ENCODE measurements at regions not wholly inside any gene's neighbourhood (a gene's known extent, or its start where the extent isn't known, plus 50 kb on each side); places are given as distances from the start of the nearest gene placed in this dataset.

- no peaks in the 10 kb centered on the region for H3K36me3 ChIP-seq (ENCODE audit: low read depth)
- H3K9me3 ChIP-seq (ENCODE audit: severe bottlenecking) = no peaks in the 10 kb centered on the region
- ATAC-seq (ENCODE audit: low read depth) (no peak), DNase-seq (ENCODE audit: low spot score) (no peak)
- H3K4me3 ChIP-seq (ENCODE audit: severe bottlenecking) = no peak overlapping the region
- no peaks in the 10 kb centered on the region for H3K4me1 ChIP-seq (ENCODE audit: insufficient read depth, poor library complexity, severe bottlenecking)
- H3K27ac ChIP-seq (ENCODE audit: poor library complexity, severe bottlenecking) = no peak overlapping the region
- TF ChIP-seq, protein P1, sequence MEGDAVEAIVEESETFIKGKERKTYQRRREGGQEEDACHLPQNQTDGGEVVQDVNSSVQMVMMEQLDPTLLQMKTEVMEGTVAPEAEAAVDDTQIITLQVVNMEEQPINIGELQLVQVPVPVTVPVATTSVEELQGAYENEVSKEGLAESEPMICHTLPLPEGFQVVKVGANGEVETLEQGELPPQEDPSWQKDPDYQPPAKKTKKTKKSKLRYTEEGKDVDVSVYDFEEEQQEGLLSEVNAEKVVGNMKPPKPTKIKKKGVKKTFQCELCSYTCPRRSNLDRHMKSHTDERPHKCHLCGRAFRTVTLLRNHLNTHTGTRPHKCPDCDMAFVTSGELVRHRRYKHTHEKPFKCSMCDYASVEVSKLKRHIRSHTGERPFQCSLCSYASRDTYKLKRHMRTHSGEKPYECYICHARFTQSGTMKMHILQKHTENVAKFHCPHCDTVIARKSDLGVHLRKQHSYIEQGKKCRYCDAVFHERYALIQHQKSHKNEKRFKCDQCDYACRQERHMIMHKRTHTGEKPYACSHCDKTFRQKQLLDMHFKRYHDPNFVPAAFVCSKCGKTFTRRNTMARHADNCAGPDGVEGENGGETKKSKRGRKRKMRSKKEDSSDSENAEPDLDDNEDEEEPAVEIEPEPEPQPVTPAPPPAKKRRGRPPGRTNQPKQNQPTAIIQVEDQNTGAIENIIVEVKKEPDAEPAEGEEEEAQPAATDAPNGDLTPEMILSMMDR (IDR thresholded peaks at IDR 0.05; ENCODE audit: poor library complexity, severe bottlenecking) = no peak
- H3K27me3 ChIP-seq (ENCODE audit: insufficient read depth, poor library complexity, severe bottlenecking) = no peaks in the 10 kb centered on the region
Observed at GRCh38 chr2:195601361-195601760, 55.7 kb upstream of the SLC39A10 start.

DNA sequence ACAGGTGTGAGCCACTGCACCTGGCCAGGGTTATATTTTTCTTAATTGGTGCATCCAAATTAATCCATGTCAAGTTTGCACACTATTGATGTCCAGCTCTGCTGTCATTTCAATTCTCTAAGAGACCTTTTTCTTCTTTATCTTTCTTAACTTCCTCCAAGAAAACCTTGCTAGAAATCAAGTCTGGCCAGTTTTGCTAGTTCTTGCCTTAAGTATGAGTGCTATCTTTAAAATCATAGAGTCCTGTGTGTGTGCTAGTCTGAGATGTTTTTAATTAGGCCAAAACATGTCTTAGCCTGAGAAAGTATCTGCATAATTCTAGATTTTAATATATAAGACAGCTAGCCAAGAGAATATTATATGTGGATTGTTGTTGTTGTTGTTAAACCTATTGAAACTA lies 56.2 kb upstream of the SLC39A10 start:
- H3K36me3 ChIP-seq (ENCODE audit: low read depth) = no peaks in the 10 kb centered on the region
- no peaks in the 10 kb centered on the region for H3K4me1 ChIP-seq (ENCODE audit: insufficient read depth, poor library complexity, severe bottlenecking)
- no peaks in the 10 kb centered on the region for H3K27me3 ChIP-seq (ENCODE audit: insufficient read depth, poor library complexity, severe bottlenecking)
- DNase-seq (ENCODE audit: low spot score) (no peak), ATAC-seq (ENCODE audit: low read depth) (no peak)
- H3K4me3 ChIP-seq (ENCODE audit: severe bottlenecking) = no peak overlapping the region
- H3K27ac ChIP-seq (ENCODE audit: poor library complexity, severe bottlenecking) = no peak overlapping the region
- no peaks in the 10 kb centered on the region for H3K9me3 ChIP-seq (ENCODE audit: severe bottlenecking)
- TF ChIP-seq, protein P1 (IDR thresholded peaks at IDR 0.05; ENCODE audit: poor library complexity, severe bottlenecking) = no peak

- Histone ChIP-seq H3K36me3 (ENCODE audit: low read depth) (no peaks in the 10 kb centered on the region), H3K27me3 (ENCODE audit: insufficient read depth, poor library complexity, severe bottlenecking) (no peaks in the 10 kb centered on the region), H3K4me3 (ENCODE audit: severe bottlenecking) (no peak overlapping the region), H3K27ac (ENCODE audit: poor library complexity, severe bottlenecking) (no peak overlapping the region), H3K9me3 (ENCODE audit: severe bottlenecking) (no peaks in the 10 kb centered on the region), H3K4me1 (ENCODE audit: insufficient read depth, poor library complexity, severe bottlenecking) (no peaks in the 10 kb centered on the region)
- ATAC-seq (ENCODE audit: low read depth) (no peak), DNase-seq (ENCODE audit: low spot score) (no peak)
- TF ChIP-seq, protein P1 (IDR thresholded peaks at IDR 0.05; ENCODE audit: poor library complexity, severe bottlenecking) = no peak
Observed at GRCh38 chr2:195596840-195597239, 60.2 kb upstream of the SLC39A10 start.

DNA sequence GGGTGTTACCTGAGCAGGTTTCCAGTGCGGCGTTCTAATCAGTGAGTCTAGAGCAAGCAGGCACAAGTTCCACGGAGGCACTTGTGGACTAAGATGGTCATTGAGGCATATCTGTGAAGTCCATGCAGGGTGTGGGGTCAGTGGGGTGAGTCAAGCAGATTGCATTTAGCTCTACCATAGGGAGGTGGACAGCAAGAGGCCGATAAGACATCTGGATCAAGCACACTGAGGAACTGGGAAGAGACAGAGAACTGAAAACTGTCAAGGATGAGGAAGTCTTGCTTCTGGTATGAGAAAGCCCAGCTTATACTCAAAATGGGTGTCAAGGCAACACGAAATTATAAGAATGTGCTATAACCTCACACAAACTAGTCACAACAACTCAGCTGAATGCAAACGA lies 61.2 kb upstream of the SLC39A10 start:
- TF ChIP-seq, protein P1 (IDR thresholded peaks at IDR 0.05; ENCODE audit: poor library complexity, severe bottlenecking) = no peak
- no peaks in the 10 kb centered on the region for H3K27me3 ChIP-seq (ENCODE audit: insufficient read depth, poor library complexity, severe bottlenecking)
- H3K36me3 ChIP-seq (ENCODE audit: low read depth) = no peaks in the 10 kb centered on the region
- H3K4me3 ChIP-seq (ENCODE audit: severe bottlenecking) = no peak overlapping the region
- DNase-seq (ENCODE audit: low spot score) = no peak
- no peaks in the 10 kb centered on the region for H3K9me3 ChIP-seq (ENCODE audit: severe bottlenecking)
- no peak for ATAC-seq (ENCODE audit: low read depth)
- no peak overlapping the region for H3K27ac ChIP-seq (ENCODE audit: poor library complexity, severe bottlenecking)
- H3K4me1 ChIP-seq (ENCODE audit: insufficient read depth, poor library complexity, severe bottlenecking) = no peaks in the 10 kb centered on the region

- ATAC-seq (ENCODE audit: low read depth) (no peak), DNase-seq (ENCODE audit: low spot score) (no peak)
- no peak overlapping the region for H3K27ac ChIP-seq (ENCODE audit: poor library complexity, severe bottlenecking)
- H3K4me1 ChIP-seq (ENCODE audit: insufficient read depth, poor library complexity, severe bottlenecking) = no peaks in the 10 kb centered on the region
- no peak overlapping the region for H3K4me3 ChIP-seq (ENCODE audit: severe bottlenecking)
- H3K27me3 ChIP-seq (ENCODE audit: insufficient read depth, poor library complexity, severe bottlenecking) = no peaks in the 10 kb centered on the region
- TF ChIP-seq, protein P1 (IDR thresholded peaks at IDR 0.05; ENCODE audit: poor library complexity, severe bottlenecking) = no peak
- no peaks in the 10 kb centered on the region for H3K36me3 ChIP-seq (ENCODE audit: low read depth)
- no peaks in the 10 kb centered on the region for H3K9me3 ChIP-seq (ENCODE audit: severe bottlenecking)
Observed at GRCh38 chr2:195594919-195595694, 61.9 kb upstream of the SLC39A10 start.
